ENCODE measurements at regions not wholly inside any gene's neighbourhood (a gene's known extent, or its start where the extent isn't known, plus 50 kb on each side); places are given as distances from the start of the nearest gene placed in this dataset.

DNA sequence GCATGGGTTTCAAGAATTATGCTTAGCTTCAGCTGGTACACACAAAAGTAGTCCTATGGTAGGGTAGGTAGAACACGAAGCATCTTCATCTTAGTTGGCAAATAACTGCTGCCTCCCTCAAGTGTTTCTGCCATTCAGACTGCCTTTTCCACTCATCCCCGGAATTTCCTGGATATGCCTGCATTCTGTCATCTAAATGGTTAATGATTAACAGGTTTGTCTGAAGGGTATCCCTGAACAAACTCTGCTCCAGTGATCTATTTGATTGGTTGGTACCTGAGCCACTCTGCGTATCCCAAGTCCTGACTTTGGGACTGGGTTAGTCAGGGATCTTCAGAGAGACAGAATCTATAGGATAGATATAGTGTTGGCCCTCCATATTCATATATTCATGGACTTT lies 272.3 kb upstream of the RAG2 start:
- no peaks in the 10 kb centered on the region for H3K9me3 ChIP-seq (ENCODE audit: control insufficient read depth in 1 of 2, low read length in 2 of 2)
- no peaks in the 10 kb centered on the region for H3K36me3 Mint-ChIP-seq
- no peak overlapping the region for H3K27ac Mint-ChIP-seq
- no peak for DNase-seq
- intact Hi-C loops (cut with micrococcal nuclease) = no loop called here
- H3K4me3 ChIP-seq (ENCODE audit: low read length in 2 of 2) = no peak overlapping the region
- H3K4me3 Mint-ChIP-seq = no peak overlapping the region
- H3K4me1 ChIP-seq (ENCODE audit: insufficient read depth, low read length) = no peaks in the 10 kb centered on the region
- POLR2A ChIA-PET (ENCODE audit: partially characterized antibody) = no interaction called here
- H3K9me3 Mint-ChIP-seq = peaks cover 0 to 3% (median 0%) of the 10 kb centered on the region in 8 donors
- no peaks in the 10 kb centered on the region for H3K27me3 ChIP-seq (ENCODE audit: insufficient read depth, low read length)
- CTCF ChIA-PET (ENCODE audit: partially characterized antibody) = no interaction called here
- no peaks in the 10 kb centered on the region for H3K36me3 ChIP-seq (ENCODE audit: insufficient read depth, low read length)
- H3K4me1 Mint-ChIP-seq = no peaks in the 10 kb centered on the region
- H3K27me3 Mint-ChIP-seq = no peaks in the 10 kb centered on the region
- no peak overlapping the region for H3K27ac ChIP-seq (ENCODE audit: low read depth, low read length)

GRCh38 chr11:36868380-36868779 lies 270.3 kb upstream of the RAG2 start:
- Mint-ChIP-seq H3K9me3 (peaks cover 0 to 5% (median 0%) of the 10 kb centered on the region in 8 donors), H3K36me3 (no peaks in the 10 kb centered on the region), H3K4me1 (no peaks in the 10 kb centered on the region), H3K27ac (no peak overlapping the region), H3K27me3 (no peaks in the 10 kb centered on the region), H3K4me3 (no peak overlapping the region)
- intact Hi-C loops (cut with micrococcal nuclease) = no loop called here
- Histone ChIP-seq H3K27ac (ENCODE audit: low read depth, low read length) (no peak overlapping the region), H3K4me1 (ENCODE audit: insufficient read depth, low read length) (no peaks in the 10 kb centered on the region), H3K4me3 (ENCODE audit: low read length in 2 of 2) (no peak overlapping the region), H3K36me3 (ENCODE audit: insufficient read depth, low read length) (no peaks in the 10 kb centered on the region), H3K9me3 (ENCODE audit: control insufficient read depth in 1 of 2, low read length in 2 of 2) (no peaks in the 10 kb centered on the region), H3K27me3 (ENCODE audit: insufficient read depth, low read length) (no peaks in the 10 kb centered on the region)
- no peak for DNase-seq
- POLR2A ChIA-PET (ENCODE audit: partially characterized antibody) = no interaction called here
- CTCF ChIA-PET (ENCODE audit: partially characterized antibody) = no interaction called here

- Histone ChIP-seq H3K4me1 (ENCODE audit: insufficient read depth, low read length) (no peaks in the 10 kb centered on the region), H3K9me3 (ENCODE audit: control insufficient read depth in 1 of 2, low read length in 2 of 2) (no peaks in the 10 kb centered on the region), H3K4me3 (ENCODE audit: low read length in 2 of 2) (no peak overlapping the region), H3K36me3 (ENCODE audit: insufficient read depth, low read length) (no peaks in the 10 kb centered on the region), H3K27me3 (ENCODE audit: insufficient read depth, low read length) (no peaks in the 10 kb centered on the region), H3K27ac (ENCODE audit: low read depth, low read length) (no peak overlapping the region)
- Mint-ChIP-seq H3K4me3 (no peak overlapping the region), H3K27ac (no peak overlapping the region), H3K9me3 (peaks cover 0 to 5% (median 0%) of the 10 kb centered on the region in 8 donors), H3K4me1 (no peaks in the 10 kb centered on the region), H3K27me3 (no peaks in the 10 kb centered on the region), H3K36me3 (no peaks in the 10 kb centered on the region)
- ChIA-PET POLR2A (ENCODE audit: partially characterized antibody) (no interaction called here), CTCF (ENCODE audit: partially characterized antibody) (no interaction called here)
- intact Hi-C loops (cut with micrococcal nuclease) = no loop called here
- no peak for DNase-seq
Observed at GRCh38 chr11:36865846-36866245, 267.8 kb upstream of the RAG2 start.

DNA sequence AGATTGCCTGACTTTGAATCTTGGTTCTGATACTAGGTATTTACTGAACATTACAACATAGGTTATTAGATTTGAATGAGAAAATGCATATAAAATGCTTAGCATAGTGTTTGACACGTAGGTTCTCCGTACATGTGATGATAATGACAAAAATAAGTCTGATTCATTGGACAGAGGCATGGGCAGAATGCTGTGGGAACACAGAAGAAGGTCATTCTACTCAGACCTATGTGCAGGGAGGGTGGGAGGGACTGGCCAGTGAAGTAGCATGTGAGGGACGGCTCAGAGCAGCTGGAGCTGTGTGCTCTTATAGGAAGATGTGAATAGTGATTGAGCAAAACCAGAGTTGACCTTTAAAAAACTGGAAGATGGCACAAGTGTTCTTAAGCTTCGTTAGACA lies 256.8 kb upstream of the RAG2 start:
- H3K4me3 ChIP-seq (ENCODE audit: low read length in 2 of 2) = no peak overlapping the region
- H3K27ac ChIP-seq (ENCODE audit: low read depth, low read length) = no peak overlapping the region
- Mint-ChIP-seq H3K27me3 (peaks cover 0 to 1% of the 10 kb centered on the region in 2 donors), H3K27ac (no peak overlapping the region), H3K4me1 (no peaks in the 10 kb centered on the region), H3K9me3 (peaks cover 0 to 4% (median 0%) of the 10 kb centered on the region in 8 donors), H3K4me3 (no peak overlapping the region), H3K36me3 (no peaks in the 10 kb centered on the region)
- no peaks in the 10 kb centered on the region for H3K9me3 ChIP-seq (ENCODE audit: control insufficient read depth in 1 of 2, low read length in 2 of 2)
- H3K36me3 ChIP-seq (ENCODE audit: insufficient read depth, low read length) = no peaks in the 10 kb centered on the region
- no peak for DNase-seq
- POLR2A ChIA-PET (ENCODE audit: partially characterized antibody) = no interaction called here
- intact Hi-C loops (cut with micrococcal nuclease) = no loop called here
- CTCF ChIA-PET (ENCODE audit: partially characterized antibody) = no interaction called here
- H3K27me3 ChIP-seq (ENCODE audit: insufficient read depth, low read length) = no peaks in the 10 kb centered on the region
- H3K4me1 ChIP-seq (ENCODE audit: insufficient read depth, low read length) = no peaks in the 10 kb centered on the region

- CTCF ChIA-PET (ENCODE audit: partially characterized antibody) = no interaction called here
- Mint-ChIP-seq H3K4me1 (no peaks in the 10 kb centered on the region), H3K36me3 (no peaks in the 10 kb centered on the region), H3K27ac (no peak overlapping the region), H3K4me3 (no peak overlapping the region), H3K9me3 (peaks cover 0 to 3% (median 0%) of the 10 kb centered on the region in 8 donors), H3K27me3 (peaks cover 0 to 1% of the 10 kb centered on the region in 2 donors)
- no peaks in the 10 kb centered on the region for H3K36me3 ChIP-seq (ENCODE audit: insufficient read depth, low read length)
- intact Hi-C loops (cut with micrococcal nuclease) = no loop called here
- no peak overlapping the region for H3K4me3 ChIP-seq (ENCODE audit: low read length in 2 of 2)
- DNase-seq = no peak
- POLR2A ChIA-PET (ENCODE audit: partially characterized antibody) = no interaction called here
- H3K27me3 ChIP-seq (ENCODE audit: insufficient read depth, low read length) = no peaks in the 10 kb centered on the region
- H3K9me3 ChIP-seq (ENCODE audit: control insufficient read depth in 1 of 2, low read length in 2 of 2) = no peaks in the 10 kb centered on the region
- H3K27ac ChIP-seq (ENCODE audit: low read depth, low read length) = no peak overlapping the region
- no peaks in the 10 kb centered on the region for H3K4me1 ChIP-seq (ENCODE audit: insufficient read depth, low read length)
Observed at GRCh38 chr11:36848660-36849059, 250.6 kb upstream of the RAG2 start.

GRCh38 chr11:36840378-36840777 lies 242.3 kb upstream of the RAG2 start:
- H3K4me3 ChIP-seq (ENCODE audit: low read length in 2 of 2) = no peak overlapping the region
- no peaks in the 10 kb centered on the region for H3K4me1 ChIP-seq (ENCODE audit: insufficient read depth, low read length)
- Mint-ChIP-seq H3K36me3 (no peaks in the 10 kb centered on the region), H3K4me1 (no peaks in the 10 kb centered on the region), H3K27me3 (peaks cover 0 to 3% of the 10 kb centered on the region in 2 donors), H3K4me3 (no peak overlapping the region), H3K27ac (no peak overlapping the region), H3K9me3 (peaks cover 0 to 3% (median 0%) of the 10 kb centered on the region in 8 donors)
- no peaks in the 10 kb centered on the region for H3K27me3 ChIP-seq (ENCODE audit: insufficient read depth, low read length)
- no peak for DNase-seq
- H3K9me3 ChIP-seq (ENCODE audit: control insufficient read depth in 1 of 2, low read length in 2 of 2) = no peaks in the 10 kb centered on the region
- intact Hi-C loops (cut with micrococcal nuclease) = no loop called here
- no peaks in the 10 kb centered on the region for H3K36me3 ChIP-seq (ENCODE audit: insufficient read depth, low read length)
- ChIA-PET POLR2A (ENCODE audit: partially characterized antibody) (no interaction called here), CTCF (ENCODE audit: partially characterized antibody) (no interaction called here)
- H3K27ac ChIP-seq (ENCODE audit: low read depth, low read length) = no peak overlapping the region

GRCh38 chr11:36837831-36838437 lies 239.9 kb upstream of the RAG2 start:
- POLR2A ChIA-PET (ENCODE audit: partially characterized antibody) = no interaction called here
- Mint-ChIP-seq H3K36me3 (no peaks in the 10 kb centered on the region), H3K27me3 (peaks cover 0 to 4% of the 10 kb centered on the region in 2 donors), H3K4me3 (no peak overlapping the region), H3K9me3 (peaks cover 0 to 5% (median 0%) of the 10 kb centered on the region in 8 donors), H3K27ac (no peak overlapping the region), H3K4me1 (no peaks in the 10 kb centered on the region)
- no peak for DNase-seq
- intact Hi-C loops (cut with micrococcal nuclease) = no loop called here
- Histone ChIP-seq H3K9me3 (ENCODE audit: control insufficient read depth in 1 of 2, low read length in 2 of 2) (no peaks in the 10 kb centered on the region), H3K27ac (ENCODE audit: low read depth, low read length) (no peak overlapping the region), H3K4me1 (ENCODE audit: insufficient read depth, low read length) (no peaks in the 10 kb centered on the region), H3K4me3 (ENCODE audit: low read length in 2 of 2) (no peak overlapping the region), H3K36me3 (ENCODE audit: insufficient read depth, low read length) (no peaks in the 10 kb centered on the region), H3K27me3 (ENCODE audit: insufficient read depth, low read length) (no peaks in the 10 kb centered on the region)
- CTCF ChIA-PET (ENCODE audit: partially characterized antibody) = no interaction called here

DNA sequence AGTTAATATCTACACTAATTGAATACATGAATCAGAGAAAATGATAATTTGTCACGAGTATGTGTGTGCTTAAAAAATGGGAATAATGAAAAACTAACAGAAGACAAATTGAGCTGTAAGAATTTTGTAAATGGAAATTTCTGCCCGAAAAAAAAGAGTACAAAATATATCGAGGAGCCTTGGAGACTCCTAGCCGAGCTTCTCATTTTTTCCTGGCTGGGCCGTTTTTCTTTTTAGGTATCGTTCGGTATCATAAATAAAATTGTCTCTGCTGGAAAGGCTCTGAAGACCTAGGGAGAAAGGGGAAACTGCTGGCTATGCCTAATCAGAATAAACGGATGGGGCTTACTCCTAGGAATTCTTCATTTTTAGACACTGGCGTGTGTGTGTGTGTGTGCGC lies 227.2 kb upstream of the RAG2 start:
- no peaks in the 10 kb centered on the region for H3K27me3 ChIP-seq (ENCODE audit: insufficient read depth, low read length)
- no peak overlapping the region for H3K4me3 Mint-ChIP-seq
- H3K4me1 ChIP-seq (ENCODE audit: insufficient read depth, low read length) = no peaks in the 10 kb centered on the region
- H3K36me3 ChIP-seq (ENCODE audit: insufficient read depth, low read length) = no peaks in the 10 kb centered on the region
- ChIA-PET POLR2A (ENCODE audit: partially characterized antibody) (no interaction called here), CTCF (ENCODE audit: partially characterized antibody) (no interaction called here)
- H3K27me3 Mint-ChIP-seq = no peaks in the 10 kb centered on the region
- H3K9me3 Mint-ChIP-seq = peaks cover 0 to 2% (median 0%) of the 10 kb centered on the region in 8 donors
- H3K9me3 ChIP-seq (ENCODE audit: control insufficient read depth in 1 of 2, low read length in 2 of 2) = no peaks in the 10 kb centered on the region
- no peaks in the 10 kb centered on the region for H3K36me3 Mint-ChIP-seq
- intact Hi-C loops (cut with micrococcal nuclease) = no loop called here
- no peak overlapping the region for H3K4me3 ChIP-seq (ENCODE audit: low read length in 2 of 2)
- no peak for DNase-seq
- no peaks in the 10 kb centered on the region for H3K4me1 Mint-ChIP-seq
- H3K27ac ChIP-seq (ENCODE audit: low read depth, low read length) = no peak overlapping the region
- no peak overlapping the region for H3K27ac Mint-ChIP-seq

Measured in CD4-positive, alpha-beta memory T cell (primary cell).